WTC11 (cell line): ENCODE measurements at regions not wholly inside any gene's neighbourhood (a gene's known extent, or its start where the extent isn't known, plus 50 kb on each side); places are given as distances from the start of the nearest gene placed in this dataset.
A peak's percentile ranks its signal among the peaks of the same experiment; 100 is the strongest.
"Not testable (repeated sequence)": the region's sequence is repeated elsewhere in the genome, so short reads cannot be mapped to it uniquely, and the experiment has no call there.

Experiments used
- ATAC-seq: fragments of 200-7000 bp; cut with Tn5 transposase; 2 replicates; pipeline ENCODE4 v1.10.0; 2021; ENCODE audit warnings: mild to moderate bottlenecking, moderate library complexity
- CTCF ChIA-PET: fragments of 300-600 bp; sonication (Branson Sonifier 250); formaldehyde crosslinking; loops from one replicate; lab custom pipeline; 2021; ENCODE audit warnings: antibody characterized with exemption; lab: Charles Lee
- POLR2A ChIA-PET: fragments of 350-600 bp; sonication (Branson Sonifier 250); formaldehyde crosslinking; loops from one replicate; lab custom pipeline; 2021; ENCODE audit warnings: antibody characterized with exemption; lab: Charles Lee
- DNase-seq: peaks from one replicate; pipeline ENCODE4 v3.0.0; 2021; ENCODE audit warnings: low spot score
- H3K27ac Mint-ChIP-seq: 2 replicates; pipeline ENCODE4 v1.8.0; 2021; ENCODE audit warnings: mixed read lengths
- H3K27me3 Mint-ChIP-seq: 2 replicates; pipeline ENCODE4 v1.8.0; 2021; ENCODE audit warnings: low read depth, mild to moderate bottlenecking, moderate library complexity, mixed read lengths
- H3K36me3 Mint-ChIP-seq: 2 replicates; pipeline ENCODE4 v1.8.0; 2021; ENCODE audit warnings: mixed read lengths
- H3K4me1 Mint-ChIP-seq: 2 replicates; pipeline ENCODE4 v1.8.0; 2022; ENCODE audit warnings: mixed read lengths
- H3K4me3 Mint-ChIP-seq: 2 replicates; pipeline ENCODE4 v1.8.0; 2021; ENCODE audit warnings: mild to moderate bottlenecking, moderate library complexity, mixed read lengths
- H3K9me3 Mint-ChIP-seq: 2 replicates; pipeline ENCODE4 v1.8.0; 2021; ENCODE audit warnings: mixed read lengths
- CBFB ChIP-seq: sonication (generic); formaldehyde crosslinking; IDR thresholded peaks from 2 replicates; pipeline ENCODE4 v1.8.1; 2022; ENCODE audit warnings: mild to moderate bottlenecking, low read depth, missing genetic modification reagents
- FOXP1 ChIP-seq: sonication (generic); formaldehyde crosslinking; IDR thresholded peaks from 2 replicates; pipeline ENCODE4 v1.8.0; 2022; ENCODE audit warnings: missing genetic modification reagents, mild to moderate bottlenecking, moderate library complexity, borderline replicate concordance
- FOXP4 ChIP-seq: sonication (generic); formaldehyde crosslinking; IDR thresholded peaks from 2 replicates; pipeline ENCODE4 v1.8.0; 2022; ENCODE audit warnings: mild to moderate bottlenecking, missing genetic modification reagents
- GABPB1 ChIP-seq: sonication (generic); formaldehyde crosslinking; IDR thresholded peaks from 2 replicates; pipeline ENCODE4 v1.8.1; 2023; ENCODE audit warnings: mild to moderate bottlenecking, missing genetic modification reagents
- HMGA2 ChIP-seq: fragments of 250-450 bp; sonication (Bioruptor Pico); IDR thresholded peaks from 2 replicates; pipeline ENCODE4 v1.4.0; 2021; ENCODE audit warnings: mild to moderate bottlenecking, moderate library complexity
- KAT7 ChIP-seq: sonication (generic); formaldehyde crosslinking; IDR thresholded peaks from 2 replicates; pipeline ENCODE4 v1.8.1; 2023; ENCODE audit warnings: missing genetic modification reagents, mild to moderate bottlenecking, borderline replicate concordance
- NFE2L1 ChIP-seq: sonication (generic); formaldehyde crosslinking; IDR thresholded peaks from 2 replicates; pipeline ENCODE4 v1.8.1; 2023; ENCODE audit warnings: missing genetic modification reagents
- OVOL2 ChIP-seq: fragments of 250-450 bp; sonication (Bioruptor Pico); IDR thresholded peaks from 2 replicates; pipeline ENCODE4 v1.9.0; 2021; ENCODE audit warnings: mild to moderate bottlenecking, borderline replicate concordance
- SOX15 ChIP-seq: fragments of 250-450 bp; sonication (Bioruptor Pico); IDR thresholded peaks from 2 replicates; pipeline ENCODE4 v1.9.0; 2021; ENCODE audit warnings: mild to moderate bottlenecking
- ZNF138 ChIP-seq: sonication (generic); formaldehyde crosslinking; conservative IDR thresholded peaks from 2 replicates; pipeline ENCODE4 v1.8.1; 2022; ENCODE audit warnings: mild to moderate bottlenecking, moderate library complexity, missing genetic modification reagents
- ZNF219 ChIP-seq: sonication (generic); formaldehyde crosslinking; IDR thresholded peaks from 2 replicates; pipeline ENCODE4 v1.8.0; 2023; ENCODE audit warnings: missing genetic modification reagents, mild to moderate bottlenecking, borderline replicate concordance
- ZNF416 ChIP-seq: fragments of 250-450 bp; sonication (Bioruptor Pico); IDR thresholded peaks from 2 replicates; pipeline ENCODE4 v1.9.0; 2021; ENCODE audit warnings: mild to moderate bottlenecking, inconsistent platforms
- ZNF423 ChIP-seq: fragments of 250-450 bp; sonication (Bioruptor Pico); IDR thresholded peaks from 2 replicates; pipeline ENCODE4 v2.1.2; 2022; ENCODE audit warnings: mild to moderate bottlenecking, moderate library complexity
- TF ChIP-seq, protein P1 (sequence below): sonication (generic); formaldehyde crosslinking; IDR thresholded peaks from 2 replicates; pipeline ENCODE4 v1.8.1; 2023; ENCODE audit warnings: mild to moderate bottlenecking, missing genetic modification reagents, moderate library complexity
- TF ChIP-seq, protein P2 (sequence below): fragments of 250-450 bp; sonication (Bioruptor Pico); IDR thresholded peaks from 2 replicates; pipeline ENCODE4 v1.9.0; 2021; ENCODE audit warnings: moderate library complexity, mild to moderate bottlenecking, inconsistent platforms, borderline replicate concordance

- CTCF ChIA-PET, H3K36me3 Mint-ChIP-seq, H3K27me3 Mint-ChIP-seq, POLR2A ChIA-PET, H3K4me3 Mint-ChIP-seq, DNase-seq, H3K4me1 Mint-ChIP-seq, H3K27ac Mint-ChIP-seq: not testable (repeated sequence)
- peak; percentile 78 for ATAC-seq
- H3K9me3 Mint-ChIP-seq, result peaks cover 34% of the 10 kb centered on the region
These were observed 56.6 kb downstream of the CHST2 start for GRCh38 chr3:143175940-143176894.

- POLR2A ChIA-PET, H3K27me3 Mint-ChIP-seq, H3K27ac Mint-ChIP-seq, DNase-seq, H3K4me3 Mint-ChIP-seq, H3K36me3 Mint-ChIP-seq, H3K4me1 Mint-ChIP-seq: not testable (repeated sequence)
- H3K9me3 Mint-ChIP-seq, result peaks cover 28% of the 10 kb centered on the region
- CTCF ChIA-PET, result interaction anchor here (0.7 kb wide), 2 partner anchors 221 to 497 kb away, joined by 3 read pairs; no protein-coding TSS in a partner anchor
- ATAC-seq, result peak; percentile 43; the same call in 1 of the 2 replicates
These were observed 58.4 kb downstream of the CHST2 start for GRCh38 chr3:143177965-143178364.

- POLR2A ChIA-PET, H3K4me3 Mint-ChIP-seq, H3K36me3 Mint-ChIP-seq, ATAC-seq, H3K27ac Mint-ChIP-seq, H3K4me1 Mint-ChIP-seq, H3K27me3 Mint-ChIP-seq, DNase-seq: not testable (repeated sequence)
- CTCF ChIA-PET, result interaction anchor here (0.7 kb wide), 1 partner anchor 222 kb away, joined by 3 read pairs; no protein-coding TSS in a partner anchor
- H3K9me3 Mint-ChIP-seq, result peaks cover 20% of the 10 kb centered on the region
These were observed 59.4 kb downstream of the CHST2 start for GRCh38 chr3:143178775-143179548.

DNA sequence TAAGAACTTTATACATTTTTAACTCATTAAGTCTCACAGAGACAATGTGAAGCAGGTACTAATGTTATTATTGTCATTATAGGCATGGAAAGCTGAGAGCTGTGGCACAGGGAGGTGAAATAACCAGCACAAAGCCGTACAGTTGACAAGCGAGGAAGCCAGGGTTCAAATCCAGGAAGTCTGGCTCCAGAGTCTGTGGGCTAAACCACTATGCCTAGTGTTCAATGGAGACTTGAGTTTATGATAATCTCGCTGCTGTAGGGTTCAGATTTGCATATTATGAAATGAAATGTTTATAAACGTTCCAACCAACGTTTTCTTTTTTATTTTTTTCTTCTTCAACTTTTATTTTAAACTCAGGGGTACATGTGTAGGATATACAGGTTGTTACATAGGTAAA, 60.0 kb downstream of the CHST2 start:
- TF ChIP-seq FOXP4 (CRISPR knock-in tag) (no peak), GABPB1 (CRISPR knock-in tag) (no peak), CBFB (CRISPR knock-in tag) (no peak), FOXP1 (CRISPR knock-in tag) (no peak), ZNF423 (CRISPR knock-in tag) (no peak), ZNF219 (CRISPR knock-in tag) (no peak), ZNF416 (CRISPR knock-in tag) (no peak), SOX15 (no peak), ZNF138 (CRISPR knock-in tag) (no peak), NFE2L1 (CRISPR knock-in tag) (no peak), HMGA2 (CRISPR knock-in tag) (no peak), KAT7 (no peak), OVOL2 (CRISPR knock-in tag) (no peak)
- TF ChIP-seq, protein P1, sequence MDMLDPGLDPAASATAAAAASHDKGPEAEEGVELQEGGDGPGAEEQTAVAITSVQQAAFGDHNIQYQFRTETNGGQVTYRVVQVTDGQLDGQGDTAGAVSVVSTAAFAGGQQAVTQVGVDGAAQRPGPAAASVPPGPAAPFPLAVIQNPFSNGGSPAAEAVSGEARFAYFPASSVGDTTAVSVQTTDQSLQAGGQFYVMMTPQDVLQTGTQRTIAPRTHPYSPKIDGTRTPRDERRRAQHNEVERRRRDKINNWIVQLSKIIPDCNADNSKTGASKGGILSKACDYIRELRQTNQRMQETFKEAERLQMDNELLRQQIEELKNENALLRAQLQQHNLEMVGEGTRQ, result no peak
- TF ChIP-seq, protein P2, sequence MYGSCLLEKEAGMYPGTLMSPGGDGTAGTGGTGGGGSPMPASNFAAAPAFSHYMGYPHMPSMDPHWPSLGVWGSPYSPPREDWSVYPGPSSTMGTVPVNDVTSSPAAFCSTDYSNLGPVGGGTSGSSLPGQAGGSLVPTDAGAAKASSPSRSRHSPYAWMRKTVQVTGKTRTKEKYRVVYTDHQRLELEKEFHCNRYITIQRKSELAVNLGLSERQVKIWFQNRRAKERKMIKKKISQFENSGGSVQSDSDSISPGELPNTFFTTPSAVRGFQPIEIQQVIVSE (CRISPR knock-in tag), result no peak
- TF ChIP-seq, all 79 proteins: peak for 0
- no peak overlapping the region for H3K27ac Mint-ChIP-seq
- DNase-seq, result no peak
- no peaks in the 10 kb centered on the region for H3K36me3 Mint-ChIP-seq
- CTCF ChIA-PET, result no interaction called here
- no peaks in the 10 kb centered on the region for H3K27me3 Mint-ChIP-seq
- H3K4me3 Mint-ChIP-seq, result no peak overlapping the region
- no peak for ATAC-seq
- H3K4me1 Mint-ChIP-seq, result no peaks in the 10 kb centered on the region
- H3K9me3 Mint-ChIP-seq, result peaks cover 13% of the 10 kb centered on the region
- POLR2A ChIA-PET, result no interaction called here

- H3K4me1 Mint-ChIP-seq, H3K4me3 Mint-ChIP-seq, H3K36me3 Mint-ChIP-seq, CTCF ChIA-PET, H3K27me3 Mint-ChIP-seq, H3K27ac Mint-ChIP-seq, ATAC-seq, DNase-seq, POLR2A ChIA-PET: not testable (repeated sequence)
- H3K9me3 Mint-ChIP-seq, result peaks cover 13% of the 10 kb centered on the region; the same call in 1 of the 2 replicates
These were observed 61.3 kb downstream of the CHST2 start for GRCh38 chr3:143180860-143181259.

DNA sequence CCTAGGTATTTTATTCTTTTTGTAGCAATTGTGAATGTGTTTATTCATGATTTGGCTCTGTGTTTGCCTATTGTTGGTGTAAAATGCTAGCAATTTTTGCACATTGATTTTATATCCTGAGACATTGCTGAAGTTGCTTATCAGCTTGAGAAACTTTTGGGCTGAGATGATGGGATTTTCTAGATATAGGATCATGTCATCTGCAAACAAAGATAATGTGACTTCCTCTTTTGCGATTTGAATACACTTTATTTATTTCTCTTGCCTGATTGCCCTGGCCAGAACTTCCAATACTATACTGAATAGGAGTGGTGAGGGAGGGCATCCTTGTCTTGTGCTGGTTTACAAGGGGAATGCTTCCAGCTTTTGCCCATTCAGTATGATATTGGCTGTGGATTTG, 62.4 kb downstream of the CHST2 start:
- H3K36me3 Mint-ChIP-seq, CTCF ChIA-PET, DNase-seq, H3K27ac Mint-ChIP-seq, H3K4me1 Mint-ChIP-seq, H3K4me3 Mint-ChIP-seq, H3K27me3 Mint-ChIP-seq, ATAC-seq, POLR2A ChIA-PET: not testable (repeated sequence)
- H3K9me3 Mint-ChIP-seq, result peaks cover 13% of the 10 kb centered on the region; the same call in 1 of the 2 replicates
